CD4-positive, alpha-beta memory T cell (primary cell): ENCODE measurements at regions not wholly inside any gene's neighbourhood (a gene's known extent, or its start where the extent isn't known, plus 50 kb on each side); places are given as distances from the start of the nearest gene placed in this dataset.

ENCODE experiments used
- CTCF ChIA-PET: fragments of 350-600 bp; sonication (Branson Sonifier 250); formaldehyde crosslinking; loops from one replicate; lab custom pipeline; 2021; ENCODE audit warnings: inconsistent platforms; ENCODE audit not compliant: partially characterized antibody; lab: Charles Lee
- POLR2A ChIA-PET: fragments of 350-600 bp; sonication (Branson Sonifier 250); formaldehyde crosslinking; loops from one replicate; lab custom pipeline; 2021; ENCODE audit not compliant: partially characterized antibody; lab: Charles Lee
- DNase-seq, 5 donors: peaks; one replicate each; pipeline versions ENCODE4 v3.0.0 to v3.0.0-alpha.2; 2020 to 2022; ENCODE audit warnings: mixed read lengths in 1 of 5
- H3K27ac ChIP-seq: one replicate; pipeline ENCODE4 v1.7.0; 2013; ENCODE audit warnings: low read depth, low read length
- H3K27me3 ChIP-seq: 2 replicates; pipeline ENCODE4 v1.7.0; 2013; ENCODE audit warnings: mild to moderate bottlenecking, low read length, moderate library complexity; ENCODE audit not compliant: insufficient read depth
- H3K36me3 ChIP-seq: 2 replicates; pipeline ENCODE4 v1.7.0; 2013; ENCODE audit warnings: mild to moderate bottlenecking, low read length, moderate library complexity; ENCODE audit not compliant: insufficient read depth
- H3K4me1 ChIP-seq: 2 replicates; pipeline ENCODE4 v1.7.0; 2013; ENCODE audit warnings: mild to moderate bottlenecking, low read length, moderate library complexity; ENCODE audit not compliant: insufficient read depth
- H3K4me3 ChIP-seq, 2 donors: one replicate each; pipeline ENCODE4 v1.7.0; 2013; ENCODE audit warnings: low read length in 2 of 2, mild to moderate bottlenecking in 1 of 2
- H3K9me3 ChIP-seq, 2 donors: one replicate each; pipeline ENCODE4 v1.7.0; 2013; ENCODE audit warnings: low read length in 2 of 2, control low read depth in 1 of 2; ENCODE audit not compliant: control insufficient read depth in 1 of 2
- H3K27ac Mint-ChIP-seq, 7 donors: one replicate each; pipeline ENCODE4 v1.8.0; 2020 to 2021; ENCODE audit warnings: mixed read lengths in 7 of 7, mild to moderate bottlenecking in 6 of 7, inconsistent platforms in 3 of 7, moderate library complexity in 3 of 7
- H3K27me3 Mint-ChIP-seq, 2 donors: one replicate each; pipeline ENCODE4 v1.8.0; 2020 to 2021; ENCODE audit warnings: mixed read lengths in 2 of 2
- H3K36me3 Mint-ChIP-seq, 2 donors: one replicate each; pipeline ENCODE4 v1.8.0; 2020 to 2021; ENCODE audit warnings: mixed read lengths in 2 of 2, inconsistent platforms in 1 of 2, mild to moderate bottlenecking in 1 of 2
- H3K4me1 Mint-ChIP-seq, 4 donors: one replicate each; pipeline ENCODE4 v1.8.0; 2020 to 2021; ENCODE audit warnings: mixed read lengths in 4 of 4, mild to moderate bottlenecking in 1 of 4
- H3K4me3 Mint-ChIP-seq, 8 donors: one replicate each; pipeline ENCODE4 v1.8.0; 2020 to 2021; ENCODE audit warnings: mixed read lengths in 8 of 8, mild to moderate bottlenecking in 7 of 8, moderate library complexity in 6 of 8, inconsistent platforms in 3 of 8
- H3K9me3 Mint-ChIP-seq, 8 donors: one replicate each; pipeline ENCODE4 v1.8.0; 2020 to 2021; ENCODE audit warnings: mixed read lengths in 8 of 8, mild to moderate bottlenecking in 5 of 8, inconsistent platforms in 3 of 8, moderate library complexity in 1 of 8
- intact Hi-C: fragments of 100-400 bp; cut with micrococcal nuclease; formaldehyde crosslinking; loops from one replicate; pipeline ENCODE4 v1.15.1; 2023

GRCh38 chr10:29881336-29881771 lies 178.0 kb downstream of the JCAD start:
- intact Hi-C loops, result no loop called here
- no peak overlapping the region for H3K27ac ChIP-seq
- H3K36me3 Mint-ChIP-seq, result no peaks in the 10 kb centered on the region
- no peak for DNase-seq
- peaks cover 0 to 3% (median 0%) of the 10 kb centered on the region in 8 donors for H3K9me3 Mint-ChIP-seq
- ChIA-PET CTCF (no interaction called here), POLR2A (no interaction called here)
- H3K9me3 ChIP-seq, result no peaks in the 10 kb centered on the region
- H3K27ac Mint-ChIP-seq, result no peak overlapping the region
- H3K27me3 Mint-ChIP-seq, result peaks cover 11 to 22% of the 10 kb centered on the region in 2 donors
- no peak overlapping the region for H3K4me3 ChIP-seq
- H3K4me1 ChIP-seq, result no peaks in the 10 kb centered on the region
- H3K4me1 Mint-ChIP-seq, result no peaks in the 10 kb centered on the region
- no peak overlapping the region for H3K4me3 Mint-ChIP-seq
- H3K36me3 ChIP-seq, result no peaks in the 10 kb centered on the region
- H3K27me3 ChIP-seq, result no peaks in the 10 kb centered on the region

- Histone ChIP-seq H3K27ac (no peak overlapping the region), H3K27me3 (no peaks in the 10 kb centered on the region), H3K9me3 (no peaks in the 10 kb centered on the region), H3K4me3 (no peak overlapping the region), H3K36me3 (no peaks in the 10 kb centered on the region), H3K4me1 (no peaks in the 10 kb centered on the region)
- Mint-ChIP-seq H3K27ac (no peak overlapping the region), H3K9me3 (peaks cover 0 to 3% (median 0%) of the 10 kb centered on the region in 8 donors), H3K27me3 (peaks cover 15 to 23% of the 10 kb centered on the region in 2 donors), H3K4me1 (no peaks in the 10 kb centered on the region), H3K4me3 (no peak overlapping the region), H3K36me3 (no peaks in the 10 kb centered on the region)
- DNase-seq, result no peak
- ChIA-PET POLR2A (no interaction called here), CTCF (no interaction called here)
- intact Hi-C loops, result no loop called here
Observed at GRCh38 chr10:29880856-29881255, 178.5 kb downstream of the JCAD start.

GRCh38 chr10:29879862-29880261 lies 179.5 kb downstream of the JCAD start:
- peaks cover 16 to 21% of the 10 kb centered on the region in 2 donors for H3K27me3 Mint-ChIP-seq
- intact Hi-C loops, result no loop called here

GRCh38 chr10:29878492-29878891 lies 180.9 kb downstream of the JCAD start:
- DNase-seq, result no peak
- POLR2A ChIA-PET, result no interaction called here
- Mint-ChIP-seq H3K36me3 (no peaks in the 10 kb centered on the region), H3K9me3 (no peaks in the 10 kb centered on the region), H3K4me3 (no peak overlapping the region), H3K27ac (no peak overlapping the region), H3K4me1 (no peaks in the 10 kb centered on the region), H3K27me3 (peaks cover 10 to 24% of the 10 kb centered on the region in 2 donors)
- Histone ChIP-seq H3K9me3 (no peaks in the 10 kb centered on the region), H3K4me1 (no peaks in the 10 kb centered on the region), H3K36me3 (no peaks in the 10 kb centered on the region), H3K27me3 (no peaks in the 10 kb centered on the region), H3K4me3 (no peak overlapping the region), H3K27ac (no peak overlapping the region)
- CTCF ChIA-PET, result no interaction called here
- intact Hi-C loops, result no loop called here

More at GRCh38 chr10:29879862-29880261, 179.5 kb downstream of the JCAD start:
- POLR2A ChIA-PET, result no interaction called here
- Mint-ChIP-seq H3K9me3 (peaks cover 0 to 3% (median 0%) of the 10 kb centered on the region in 8 donors), H3K36me3 (no peaks in the 10 kb centered on the region), H3K4me1 (no peaks in the 10 kb centered on the region), H3K27ac (no peak overlapping the region), H3K4me3 (no peak overlapping the region)
- no peak for DNase-seq
- no peaks in the 10 kb centered on the region for H3K4me1 ChIP-seq
- H3K9me3 ChIP-seq, result no peaks in the 10 kb centered on the region
- H3K27me3 ChIP-seq, result no peaks in the 10 kb centered on the region
- no peak overlapping the region for H3K4me3 ChIP-seq
- CTCF ChIA-PET, result no interaction called here
- no peak overlapping the region for H3K27ac ChIP-seq
- no peaks in the 10 kb centered on the region for H3K36me3 ChIP-seq

- CTCF ChIA-PET, result no interaction called here
- DNase-seq, result no peak
- intact Hi-C loops, result no loop called here
- Histone ChIP-seq H3K27ac (no peak overlapping the region), H3K27me3 (no peaks in the 10 kb centered on the region), H3K36me3 (no peaks in the 10 kb centered on the region), H3K4me1 (no peaks in the 10 kb centered on the region), H3K4me3 (no peak overlapping the region), H3K9me3 (no peaks in the 10 kb centered on the region)
- no peaks in the 10 kb centered on the region for H3K4me1 Mint-ChIP-seq
- POLR2A ChIA-PET, result no interaction called here
- no peaks in the 10 kb centered on the region for H3K36me3 Mint-ChIP-seq
- no peak overlapping the region for H3K4me3 Mint-ChIP-seq
- no peak overlapping the region for H3K27ac Mint-ChIP-seq
- H3K27me3 Mint-ChIP-seq, result peaks cover 9 to 23% of the 10 kb centered on the region in 2 donors
- no peaks in the 10 kb centered on the region for H3K9me3 Mint-ChIP-seq
Observed at GRCh38 chr10:29877793-29878491, 181.4 kb downstream of the JCAD start.

- Mint-ChIP-seq H3K4me1 (no peaks in the 10 kb centered on the region), H3K27ac (no peak overlapping the region)
- intact Hi-C loops, result no loop called here
Observed at GRCh38 chr10:29876008-29876555, 183.3 kb downstream of the JCAD start.

GRCh38 chr10:29874606-29875269 lies 184.6 kb downstream of the JCAD start:
- H3K9me3 Mint-ChIP-seq, result peaks cover 0 to 8% (median 0%) of the 10 kb centered on the region in 8 donors
- no peaks in the 10 kb centered on the region for H3K27me3 ChIP-seq
- H3K27ac ChIP-seq, result no peak overlapping the region
- ChIA-PET POLR2A (no interaction called here), CTCF (no interaction called here)
- H3K27ac Mint-ChIP-seq, result no peak overlapping the region
- H3K27me3 Mint-ChIP-seq, result peaks cover 10 to 19% of the 10 kb centered on the region in 2 donors
- H3K36me3 ChIP-seq, result no peaks in the 10 kb centered on the region
- H3K4me1 Mint-ChIP-seq, result peaks cover 0 to 1% (median 0%) of the 10 kb centered on the region in 4 donors
- no peak for DNase-seq
- no peaks in the 10 kb centered on the region for H3K36me3 Mint-ChIP-seq
- intact Hi-C loops, result no loop called here
- no peak overlapping the region for H3K4me3 ChIP-seq
- no peak overlapping the region for H3K4me3 Mint-ChIP-seq
- no peaks in the 10 kb centered on the region for H3K9me3 ChIP-seq
- no peaks in the 10 kb centered on the region for H3K4me1 ChIP-seq

More at GRCh38 chr10:29876008-29876555, 183.3 kb downstream of the JCAD start:
- H3K9me3 Mint-ChIP-seq, result no peaks in the 10 kb centered on the region
- Histone ChIP-seq H3K36me3 (no peaks in the 10 kb centered on the region), H3K27ac (no peak overlapping the region), H3K9me3 (no peaks in the 10 kb centered on the region), H3K4me3 (no peak overlapping the region), H3K4me1 (no peaks in the 10 kb centered on the region), H3K27me3 (no peaks in the 10 kb centered on the region)
- peaks cover 9 to 23% of the 10 kb centered on the region in 2 donors for H3K27me3 Mint-ChIP-seq
- no peaks in the 10 kb centered on the region for H3K36me3 Mint-ChIP-seq
- no peak for DNase-seq
- H3K4me3 Mint-ChIP-seq, result no peak overlapping the region
- CTCF ChIA-PET, result no interaction called here
- POLR2A ChIA-PET, result no interaction called here
